K562 (cell line): ENCODE measurements at regions not wholly inside any gene's neighbourhood (a gene's known extent, or its start where the extent isn't known, plus 50 kb on each side); places are given as distances from the start of the nearest gene placed in this dataset.

Experiments used
- ATF1 ChIP-seq, 2 experiments: fragments of 450-650 bp in 1 of 2; IDR thresholded peaks; 2 replicates each; pipeline ENCODE4 v1.6.1; 2016; ENCODE audit warnings: missing compliant biosample characterization in 1 of 2, missing genetic modification characterization in 1 of 2
- CEBPG ChIP-seq, 3 experiments: fragments of 200-800 bp in 1 of 3; sonication (Bioruptor generic) in 1 of 3; sonication (generic) in 1 of 3; formaldehyde crosslinking in 1 of 3; IDR thresholded peaks in 2 of 3; conservative IDR thresholded peaks in 1 of 3; 2 replicates each; pipeline versions ENCODE4 v1.6.1 to v1.8.0; 2016 to 2022; ENCODE audit warnings: missing compliant biosample characterization in 2 of 3, missing genetic modification characterization in 2 of 3, mild to moderate bottlenecking in 1 of 3, missing genetic modification reagents in 1 of 3
- DNMT1 ChIP-seq: fragments of 450-650 bp; IDR thresholded peaks from 2 replicates; pipeline ENCODE4 v1.6.1; 2016; ENCODE audit warnings: antibody characterized with exemption, mild to moderate bottlenecking
- EP300 ChIP-seq: IDR thresholded peaks from 2 replicates; pipeline ENCODE4 v1.6.1; 2012; ENCODE audit warnings: low read length, improper control_type of control experiment
- FOXM1 ChIP-seq, 2 experiments: fragments of 450-650 bp in 1 of 2; sonication (generic) in 1 of 2; formaldehyde crosslinking in 1 of 2; IDR thresholded peaks; 2 replicates each; pipeline versions ENCODE4 v1.6.1 to v1.9.0; 2017 to 2022; ENCODE audit warnings: low read depth in 2 of 2, mild to moderate bottlenecking in 2 of 2, missing genetic modification reagents in 1 of 2, moderate library complexity in 1 of 2
- HLTF ChIP-seq: fragments of 450-650 bp; IDR thresholded peaks from 2 replicates; pipeline ENCODE4 v1.6.1; 2016
- JUND ChIP-seq, 2 experiments: IDR thresholded peaks; 2 replicates in 1 of 2; 3 replicates in 1 of 2; pipeline ENCODE4 v1.6.1; 2011; ENCODE audit warnings: borderline replicate concordance in 2 of 2, low read depth in 2 of 2, low read length in 2 of 2, improper control_type of control experiment in 1 of 2, missing biosample characterization in 1 of 2, missing genetic modification characterization in 1 of 2, missing genetic modification reagents in 1 of 2
- MTA1 ChIP-seq: fragments of 450-650 bp; IDR thresholded peaks from 2 replicates; pipeline ENCODE4 v1.6.1; 2017; ENCODE audit warnings: borderline replicate concordance
- MTA2 ChIP-seq: fragments of 450-650 bp; IDR thresholded peaks from 2 replicates; pipeline ENCODE4 v1.6.1; 2016; ENCODE audit warnings: low read depth
- NUFIP1 ChIP-seq: fragments of 450-650 bp; IDR thresholded peaks from 2 replicates; pipeline ENCODE4 v1.6.1; 2018; ENCODE audit not compliant: partially characterized antibody
- SETDB1 ChIP-seq: IDR thresholded peaks from one replicate; pipeline ENCODE4 v1.6.1; 2012; ENCODE audit warnings: low read length, control low read depth, inconsistent platforms
- SMARCA5 ChIP-seq: fragments of 450-650 bp; IDR thresholded peaks from 2 replicates; pipeline ENCODE4 v1.6.1; 2016
- SMARCE1 ChIP-seq: fragments of 450-650 bp; IDR thresholded peaks from 2 replicates; pipeline ENCODE4 v1.7.1; 2016; ENCODE audit warnings: mild to moderate bottlenecking
- SNIP1 ChIP-seq: fragments of 450-650 bp; IDR thresholded peaks from 2 replicates; pipeline ENCODE4 v1.7.1; 2017; ENCODE audit warnings: low read depth, mild to moderate bottlenecking
- TRIM24 ChIP-seq, 2 experiments: fragments of 450-650 bp; IDR thresholded peaks; 2 replicates each; pipeline ENCODE4 v1.6.1; 2016
- ZNF668 ChIP-seq: fragments of 250-450 bp; sonication (Bioruptor Pico); IDR thresholded peaks from 2 replicates; pipeline ENCODE4 v1.8.0; 2022; ENCODE audit warnings: mild to moderate bottlenecking, inconsistent platforms
- TF ChIP-seq, protein P1 (sequence below): sonication (generic); formaldehyde crosslinking; IDR thresholded peaks from 2 replicates; pipeline ENCODE4 v1.5.0; 2020; ENCODE audit warnings: missing genetic modification reagents
- TF ChIP-seq, protein P2 (sequence below), 2 experiments: IDR thresholded peaks in 1 of 2; conservative IDR thresholded peaks in 1 of 2; 2 replicates each; pipeline ENCODE4 v1.6.1; 2016; ENCODE audit warnings: low read depth in 2 of 2, mild to moderate bottlenecking in 1 of 2, missing compliant biosample characterization in 1 of 2, missing genetic modification characterization in 1 of 2, moderate library complexity in 1 of 2
- TF ChIP-seq, protein P3 (sequence below): IDR thresholded peaks from 2 replicates; pipeline ENCODE4 v1.6.1; 2011; ENCODE audit warnings: borderline replicate concordance, low read depth, mild to moderate bottlenecking, moderate library complexity, low read length; ENCODE audit not compliant: insufficient read depth, poor library complexity, severe bottlenecking
- TF ChIP-seq, protein P4 (sequence below), 2 experiments: fragments of 450-650 bp; IDR thresholded peaks; 2 replicates each; pipeline ENCODE4 v1.6.1; 2016

DNA sequence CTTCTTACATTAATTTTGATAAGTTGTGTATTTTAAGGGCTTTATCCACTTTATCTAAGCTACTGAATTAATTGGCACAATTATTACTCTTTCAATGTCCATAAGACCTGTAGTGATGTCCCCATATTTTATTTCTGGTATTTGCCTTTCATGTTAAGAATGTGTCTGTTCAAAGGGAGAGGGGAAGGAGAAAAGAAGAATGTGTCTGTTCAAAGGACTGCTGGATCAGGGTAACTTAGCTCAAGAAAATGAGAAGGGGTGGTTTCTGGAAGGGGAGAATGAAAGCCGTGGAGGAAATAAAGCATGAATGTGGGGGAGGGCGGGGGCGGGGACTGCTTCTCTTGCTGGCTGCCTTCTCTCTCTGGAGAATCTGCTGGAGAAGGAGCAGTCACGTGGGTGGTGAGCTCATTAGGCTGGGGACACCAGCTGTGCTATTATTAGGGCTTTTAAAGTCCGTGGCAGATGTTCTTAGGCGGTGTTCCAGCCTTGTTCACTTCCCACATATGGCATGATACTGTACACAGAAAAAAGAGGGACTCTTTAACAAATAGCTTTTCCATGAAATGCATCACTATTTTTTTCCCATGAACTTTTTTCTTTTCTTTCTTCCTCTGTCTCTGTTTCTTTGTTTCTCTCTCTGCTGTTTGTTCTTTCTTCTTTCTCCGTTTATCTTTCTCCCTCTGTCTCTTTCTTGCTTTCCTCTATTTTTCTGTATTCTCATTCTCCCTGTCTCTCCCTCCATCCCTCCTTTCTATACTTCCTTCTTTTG lies 63.7 kb upstream of the ULK4 start (continued):
- TF ChIP-seq NUFIP1 = peak; percentile 43
- TF ChIP-seq DNMT1 = 0 out of 2 replicates have a peak, but pooled peaks have one; percentile 78
- peak; percentile 82 for TF ChIP-seq MTA1
- TF ChIP-seq, protein P1, sequence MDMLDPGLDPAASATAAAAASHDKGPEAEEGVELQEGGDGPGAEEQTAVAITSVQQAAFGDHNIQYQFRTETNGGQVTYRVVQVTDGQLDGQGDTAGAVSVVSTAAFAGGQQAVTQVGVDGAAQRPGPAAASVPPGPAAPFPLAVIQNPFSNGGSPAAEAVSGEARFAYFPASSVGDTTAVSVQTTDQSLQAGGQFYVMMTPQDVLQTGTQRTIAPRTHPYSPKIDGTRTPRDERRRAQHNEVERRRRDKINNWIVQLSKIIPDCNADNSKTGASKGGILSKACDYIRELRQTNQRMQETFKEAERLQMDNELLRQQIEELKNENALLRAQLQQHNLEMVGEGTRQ (CRISPR knock-in tag) = peak; percentile 94
- TF ChIP-seq SMARCA5 = 0 out of 2 replicates have a peak, but pooled peaks have one; percentile 35
- no peak for TF ChIP-seq FOXM1 (IDR thresholded peaks at IDR 0.05; ENCODE audit: low read depth)
- no peak for TF ChIP-seq FOXM1 (CRISPR knock-in tag; IDR thresholded peaks at IDR 0.05; ENCODE audit: low read depth)
- peak; percentile 31 for TF ChIP-seq EP300
- TF ChIP-seq, protein P2, sequence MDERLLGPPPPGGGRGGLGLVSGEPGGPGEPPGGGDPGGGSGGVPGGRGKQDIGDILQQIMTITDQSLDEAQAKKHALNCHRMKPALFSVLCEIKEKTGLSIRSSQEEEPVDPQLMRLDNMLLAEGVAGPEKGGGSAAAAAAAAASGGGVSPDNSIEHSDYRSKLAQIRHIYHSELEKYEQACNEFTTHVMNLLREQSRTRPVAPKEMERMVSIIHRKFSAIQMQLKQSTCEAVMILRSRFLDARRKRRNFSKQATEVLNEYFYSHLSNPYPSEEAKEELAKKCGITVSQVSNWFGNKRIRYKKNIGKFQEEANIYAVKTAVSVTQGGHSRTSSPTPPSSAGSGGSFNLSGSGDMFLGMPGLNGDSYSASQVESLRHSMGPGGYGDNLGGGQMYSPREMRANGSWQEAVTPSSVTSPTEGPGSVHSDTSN (CRISPR knock-in tag; IDR thresholded peaks at IDR 0.05; ENCODE audit: low read depth) = no peak
- TF ChIP-seq, protein P2 (tag; conservative IDR thresholded peaks at IDR 0.05; ENCODE audit: low read depth) = no peak
- TF ChIP-seq CEBPG (CRISPR knock-in tag; IDR thresholded peaks at IDR 0.05) = no peak
- no peak for TF ChIP-seq CEBPG (tag; conservative IDR thresholded peaks at IDR 0.05 in 1 of 2, IDR thresholded peaks at IDR 0.05 in 1 of 2)
- TF ChIP-seq, protein P3, sequence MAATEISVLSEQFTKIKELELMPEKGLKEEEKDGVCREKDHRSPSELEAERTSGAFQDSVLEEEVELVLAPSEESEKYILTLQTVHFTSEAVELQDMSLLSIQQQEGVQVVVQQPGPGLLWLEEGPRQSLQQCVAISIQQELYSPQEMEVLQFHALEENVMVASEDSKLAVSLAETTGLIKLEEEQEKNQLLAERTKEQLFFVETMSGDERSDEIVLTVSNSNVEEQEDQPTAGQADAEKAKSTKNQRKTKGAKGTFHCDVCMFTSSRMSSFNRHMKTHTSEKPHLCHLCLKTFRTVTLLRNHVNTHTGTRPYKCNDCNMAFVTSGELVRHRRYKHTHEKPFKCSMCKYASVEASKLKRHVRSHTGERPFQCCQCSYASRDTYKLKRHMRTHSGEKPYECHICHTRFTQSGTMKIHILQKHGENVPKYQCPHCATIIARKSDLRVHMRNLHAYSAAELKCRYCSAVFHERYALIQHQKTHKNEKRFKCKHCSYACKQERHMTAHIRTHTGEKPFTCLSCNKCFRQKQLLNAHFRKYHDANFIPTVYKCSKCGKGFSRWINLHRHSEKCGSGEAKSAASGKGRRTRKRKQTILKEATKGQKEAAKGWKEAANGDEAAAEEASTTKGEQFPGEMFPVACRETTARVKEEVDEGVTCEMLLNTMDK = no peak
- peak; percentile 53; the same call in 1 of the 2 replicates for TF ChIP-seq HLTF
- peak; percentile 91 for TF ChIP-seq JUND (IDR thresholded peaks at IDR 0.05; ENCODE audit: borderline replicate concordance, low read depth, low read length)
- TF ChIP-seq JUND (tag; IDR thresholded peaks at IDR 0.05; ENCODE audit: borderline replicate concordance, low read depth, low read length) = peak; percentile 91; the same call in 2 of the 3 replicates
- peak; percentile 75 for TF ChIP-seq SMARCE1
- TF ChIP-seq MTA2 = peak; percentile 16; the same call in 1 of the 2 replicates
- TF ChIP-seq SNIP1 = peak; percentile 51; the same call in 1 of the 2 replicates
- no peak for TF ChIP-seq ATF1 (CRISPR knock-in tag; IDR thresholded peaks at IDR 0.05)
- peak; percentile 33; the same call in 1 of the 2 replicates for TF ChIP-seq ATF1 (tag; IDR thresholded peaks at IDR 0.05)
- TF ChIP-seq TRIM24 (IDR thresholded peaks at IDR 0.05) = 0 out of 4 replicates have a peak, but pooled peaks of 1 of the 2 experiments have one; percentile 26
- TF ChIP-seq SETDB1 = no peak
- TF ChIP-seq ZNF668 (CRISPR knock-in tag) = no peak
- TF ChIP-seq, protein P4, sequence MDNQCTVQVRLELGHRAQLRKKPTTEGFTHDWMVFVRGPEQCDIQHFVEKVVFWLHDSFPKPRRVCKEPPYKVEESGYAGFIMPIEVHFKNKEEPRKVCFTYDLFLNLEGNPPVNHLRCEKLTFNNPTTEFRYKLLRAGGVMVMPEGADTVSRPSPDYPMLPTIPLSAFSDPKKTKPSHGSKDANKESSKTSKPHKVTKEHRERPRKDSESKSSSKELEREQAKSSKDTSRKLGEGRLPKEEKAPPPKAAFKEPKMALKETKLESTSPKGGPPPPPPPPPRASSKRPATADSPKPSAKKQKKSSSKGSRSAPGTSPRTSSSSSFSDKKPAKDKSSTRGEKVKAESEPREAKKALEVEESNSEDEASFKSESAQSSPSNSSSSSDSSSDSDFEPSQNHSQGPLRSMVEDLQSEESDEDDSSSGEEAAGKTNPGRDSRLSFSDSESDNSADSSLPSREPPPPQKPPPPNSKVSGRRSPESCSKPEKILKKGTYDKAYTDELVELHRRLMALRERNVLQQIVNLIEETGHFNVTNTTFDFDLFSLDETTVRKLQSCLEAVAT (IDR thresholded peaks at IDR 0.05) = peak; percentile 42 to 74; a peak in 3 of 4 replicates
